Hepatocyte (in vitro differentiated cells): ENCODE measurements at regions not wholly inside any gene's neighbourhood (a gene's known extent, or its start where the extent isn't known, plus 50 kb on each side); places are given as distances from the start of the nearest gene placed in this dataset.

Experiments
- DNase-seq: peaks from one replicate; pipeline ENCODE4 v3.0.0-alpha.2; 2016; ENCODE audit warnings: low spot score
- H2AFZ ChIP-seq: fragments of 200-600 bp; sonication (generic); 2 replicates; pipeline ENCODE4 v1.6.0; 2016; ENCODE audit warnings: antibody characterized with exemption, mild to moderate bottlenecking
- H3K27ac ChIP-seq: fragments of 200-600 bp; sonication (generic); 2 replicates; pipeline ENCODE4 v1.5.1; 2016; ENCODE audit warnings: mild to moderate bottlenecking
- H3K27me3 ChIP-seq: fragments of 200-600 bp; sonication (generic); 2 replicates; pipeline ENCODE4 v1.6.1; 2016
- H3K36me3 ChIP-seq: fragments of 200-600 bp; sonication (generic); replicated peaks from 2 replicates; pipeline ENCODE4 v1.5.1; 2016; ENCODE audit warnings: low read depth; ENCODE audit not compliant: insufficient read depth
- H3K4me1 ChIP-seq: fragments of 200-600 bp; sonication (generic); 2 replicates; pipeline ENCODE4 v1.5.1; 2016; ENCODE audit warnings: mild to moderate bottlenecking, moderate library complexity; ENCODE audit not compliant: insufficient read depth
- H3K4me2 ChIP-seq: fragments of 200-600 bp; sonication (generic); 2 replicates; pipeline ENCODE4 v1.6.0; 2016
- H3K4me3 ChIP-seq: fragments of 200-600 bp; sonication (generic); 2 replicates; pipeline ENCODE4 v1.5.1; 2016; ENCODE audit warnings: mild to moderate bottlenecking
- H3K79me2 ChIP-seq: fragments of 200-600 bp; sonication (generic); 2 replicates; pipeline ENCODE4 v1.6.0; 2017; ENCODE audit warnings: mild to moderate bottlenecking
- H3K9me2 ChIP-seq: fragments of 200-600 bp; sonication (generic); replicated peaks from 2 replicates; pipeline ENCODE4 v1.6.0; 2017; ENCODE audit warnings: mild to moderate bottlenecking; ENCODE audit not compliant: insufficient read depth
- H3K9me3 ChIP-seq: fragments of 200-600 bp; sonication (generic); 2 replicates; pipeline ENCODE4 v1.5.1; 2016; ENCODE audit warnings: low read depth, mild to moderate bottlenecking
- H4K20me1 ChIP-seq: fragments of 200-600 bp; sonication (generic); 2 replicates; pipeline ENCODE4 v1.6.0; 2016; ENCODE audit warnings: mild to moderate bottlenecking; ENCODE audit not compliant: insufficient read depth, poor library complexity, severe bottlenecking
- CTCF ChIP-seq: fragments of 200-600 bp; sonication (generic); IDR thresholded peaks from 2 replicates; pipeline ENCODE4 v1.5.1; 2016; ENCODE audit warnings: antibody characterized with exemption, mild to moderate bottlenecking; ENCODE audit not compliant: poor library complexity
- EZH2 ChIP-seq: fragments of 200-600 bp; sonication (generic); IDR thresholded peaks from 2 replicates; pipeline ENCODE4 v1.6.1; 2016; ENCODE audit warnings: antibody characterized with exemption, mild to moderate bottlenecking, borderline replicate concordance
- EZH2phosphoT487 ChIP-seq: fragments of 200-600 bp; sonication (generic); IDR thresholded peaks from one replicate; pipeline ENCODE4 v1.6.1; 2018; ENCODE audit warnings: antibody characterized with exemption, mild to moderate bottlenecking, low read depth, moderate library complexity; ENCODE audit not compliant: unreplicated experiment, severe bottlenecking
- WGBS: methylation state at CpG from one replicate; pipeline ENCODE4 v1.1.6; 2016; ENCODE audit warnings: low lambda C conversion rate; ENCODE audit errors: missing lambda C conversion rate; 5-methylcytosine and 5-hydroxymethylcytosine counted together

- 95% methylated on average over 8 of the region's 8 CpGs for WGBS
- DNase-seq = no peak
- no peak overlapping the region for H3K4me2 ChIP-seq
Observed at GRCh38 chr11:13080861-13081260, 71.7 kb downstream of the RASSF10 start.

GRCh38 chr11:13082588-13082987 is 73.5 kb downstream of the RASSF10 start:
- Histone ChIP-seq H4K20me1 (no peaks in the 10 kb centered on the region), H3K9me2 (no peaks in the 10 kb centered on the region), H3K4me3 (no peak overlapping the region), H3K36me3 (no peaks in the 10 kb centered on the region), H3K4me2 (no peak overlapping the region), H3K9me3 (no peaks in the 10 kb centered on the region), H2AFZ (no peak overlapping the region), H3K4me1 (no peaks in the 10 kb centered on the region), H3K79me2 (no peaks in the 10 kb centered on the region), H3K27ac (no peak overlapping the region), H3K27me3 (peaks cover 2% of the 10 kb centered on the region)
- no peak for DNase-seq
- 77% methylated on average over 1 of the region's 1 CpG for WGBS
- no peak for TF ChIP-seq CTCF
- no peak for TF ChIP-seq EZH2phosphoT487
- TF ChIP-seq EZH2 = no peak

More at GRCh38 chr11:13080861-13081260, 71.7 kb downstream of the RASSF10 start:
- no peak overlapping the region for H3K4me3 ChIP-seq
- H3K79me2 ChIP-seq = no peaks in the 10 kb centered on the region
- TF ChIP-seq EZH2phosphoT487 (no peak), EZH2 (no peak), CTCF (no peak)
- H3K9me2 ChIP-seq = no peaks in the 10 kb centered on the region
- peaks cover 9% of the 10 kb centered on the region for H3K27me3 ChIP-seq
- H3K27ac ChIP-seq = no peak overlapping the region
- no peak overlapping the region for H2AFZ ChIP-seq
- H3K9me3 ChIP-seq = no peaks in the 10 kb centered on the region
- no peaks in the 10 kb centered on the region for H3K36me3 ChIP-seq
- H4K20me1 ChIP-seq = no peaks in the 10 kb centered on the region
- H3K4me1 ChIP-seq = no peaks in the 10 kb centered on the region

GRCh38 chr11:13090228-13090708 is 81.2 kb downstream of the RASSF10 start:
- no peaks in the 10 kb centered on the region for H4K20me1 ChIP-seq
- H3K4me2 ChIP-seq = no peak overlapping the region
- DNase-seq = no peak
- H2AFZ ChIP-seq = no peak overlapping the region
- no peaks in the 10 kb centered on the region for H3K9me3 ChIP-seq
- no peaks in the 10 kb centered on the region for H3K36me3 ChIP-seq
- H3K4me3 ChIP-seq = no peak overlapping the region
- WGBS = 92% methylated on average over 2 of the region's 2 CpGs
- no peaks in the 10 kb centered on the region for H3K79me2 ChIP-seq
- TF ChIP-seq EZH2phosphoT487 (no peak), CTCF (no peak), EZH2 (no peak)
- no peaks in the 10 kb centered on the region for H3K4me1 ChIP-seq
- H3K27me3 ChIP-seq = no peaks in the 10 kb centered on the region
- H3K27ac ChIP-seq = no peak overlapping the region
- no peaks in the 10 kb centered on the region for H3K9me2 ChIP-seq

DNA sequence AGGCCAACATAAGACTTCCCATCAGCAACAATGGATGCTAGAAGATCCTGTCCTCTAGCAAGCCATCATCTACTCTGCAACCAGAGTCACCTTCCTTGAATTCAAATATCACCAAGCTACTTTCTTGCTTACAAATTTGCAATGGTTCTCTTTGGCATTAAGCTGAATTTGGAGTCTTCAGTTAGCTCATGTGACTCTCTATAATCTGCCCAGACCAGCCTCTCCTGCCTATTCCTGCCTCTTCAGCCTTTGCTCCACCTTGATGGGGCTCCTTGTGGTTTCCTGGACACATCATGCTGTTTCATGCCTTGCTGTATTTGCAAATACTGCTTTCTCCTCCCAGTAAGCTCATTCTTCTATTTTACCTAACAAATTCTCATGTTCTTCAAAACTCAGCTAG is 82.3 kb downstream of the RASSF10 start:
- Histone ChIP-seq H3K4me3 (no peak overlapping the region), H4K20me1 (no peaks in the 10 kb centered on the region), H3K79me2 (no peaks in the 10 kb centered on the region), H3K27ac (no peak overlapping the region), H3K27me3 (no peaks in the 10 kb centered on the region), H3K4me1 (no peaks in the 10 kb centered on the region), H3K9me3 (no peaks in the 10 kb centered on the region), H3K36me3 (no peaks in the 10 kb centered on the region), H3K4me2 (no peak overlapping the region), H2AFZ (no peak overlapping the region), H3K9me2 (no peaks in the 10 kb centered on the region)
- TF ChIP-seq EZH2phosphoT487 = no peak
- TF ChIP-seq EZH2 = no peak
- TF ChIP-seq CTCF = no peak
- no peak for DNase-seq
